MCF 10A (cell line): ENCODE measurements at regions not wholly inside any gene's neighbourhood (a gene's known extent, or its start where the extent isn't known, plus 50 kb on each side); places are given as distances from the start of the nearest gene placed in this dataset.
"Not testable (repeated sequence)": the region's sequence is repeated elsewhere in the genome, so short reads cannot be mapped to it uniquely, and the experiment has no call there.

Experiments used
- BruUV-seq: library from RNA; stranded (reverse); fragments of 400-500 nt; replicated peaks from 2 replicates; lab custom pipeline; 2021; lab: Mats Ljungman, UMichigan
- CTCF ChIA-PET: fragments of 300-600 bp; sonication (Branson Sonifier 250); formaldehyde crosslinking; extraction: SDS; loops from one replicate; lab custom pipeline; 2021; ENCODE audit warnings: antibody characterized with exemption, inconsistent platforms; lab: Yijun Ruan, JAX
- POLR2A ChIA-PET: fragments of 300-600, 350-650 bp; sonication (Branson Sonifier 250); formaldehyde crosslinking; extraction: SDS; loops from one replicate; lab custom pipeline; 2020; ENCODE audit warnings: antibody characterized with exemption, inconsistent platforms; lab: Yijun Ruan, JAX
- DNase-seq: peaks from one replicate; pipeline ENCODE4 v3.0.0-alpha.2; 2018; ENCODE audit not compliant: unreplicated experiment
- H3K27ac Mint-ChIP-seq: one replicate; pipeline ENCODE4 v1.8.0; 2022; ENCODE audit warnings: mild to moderate bottlenecking, low read depth, mixed read lengths; ENCODE audit not compliant: unreplicated experiment
- H3K27me3 Mint-ChIP-seq: one replicate; pipeline ENCODE4 v1.8.0; 2022; ENCODE audit warnings: mixed read lengths; ENCODE audit not compliant: insufficient read depth, unreplicated experiment
- H3K36me3 Mint-ChIP-seq: one replicate; pipeline ENCODE4 v1.8.0; 2022; ENCODE audit warnings: mild to moderate bottlenecking, moderate library complexity, mixed read lengths; ENCODE audit not compliant: insufficient read depth, unreplicated experiment
- H3K4me1 Mint-ChIP-seq: one replicate; pipeline ENCODE4 v1.8.0; 2022; ENCODE audit warnings: mixed read lengths; ENCODE audit not compliant: insufficient read depth, unreplicated experiment
- H3K4me3 Mint-ChIP-seq: one replicate; pipeline ENCODE4 v1.8.0; 2022; ENCODE audit warnings: mild to moderate bottlenecking, moderate library complexity, mixed read lengths; ENCODE audit not compliant: unreplicated experiment
- H3K9me3 Mint-ChIP-seq: one replicate; pipeline ENCODE4 v1.8.0; 2022; ENCODE audit warnings: mixed read lengths; ENCODE audit not compliant: unreplicated experiment
- intact Hi-C: fragments of 100-400 bp; cut with micrococcal nuclease; formaldehyde crosslinking; loops from 2 replicates; pipeline ENCODE4 v1.14.1; 2022
- TF ChIP-seq, protein P1 (sequence below): fragments of 200-600 bp; IDR thresholded peaks from one replicate; pipeline ENCODE4 v1.8.0; 2022; ENCODE audit warnings: antibody characterized with exemption, mild to moderate bottlenecking; ENCODE audit not compliant: unreplicated experiment

GRCh38 chr14:34081101-34081575 lies 130.3 kb upstream of the EGLN3 start:
- no peaks in the 10 kb centered on the region for H3K9me3 Mint-ChIP-seq
- H3K4me3 Mint-ChIP-seq, result no peak overlapping the region
- peaks cover 7% of the 10 kb centered on the region for H3K36me3 Mint-ChIP-seq
- no TSS peak for BruUV-seq
- CTCF ChIA-PET, result interaction anchor here (0.6 to 3.7 kb wide), 6 partner anchors 14 to 217 kb away, joined by 3 to 34 read pairs (median 4); no protein-coding TSS in a partner anchor
- POLR2A ChIA-PET, result interaction anchor here (0.6 to 2.3 kb wide), 4 partner anchors 21 to 275 kb away, joined by 3 to 9 read pairs (median 4); no protein-coding TSS in a partner anchor
- no peak for DNase-seq
- intact Hi-C loops, result no loop called here
- H3K27ac Mint-ChIP-seq, result peak overlapping the region; percentile 5
- H3K27me3 Mint-ChIP-seq, result no peaks in the 10 kb centered on the region
- TF ChIP-seq, protein P1, sequence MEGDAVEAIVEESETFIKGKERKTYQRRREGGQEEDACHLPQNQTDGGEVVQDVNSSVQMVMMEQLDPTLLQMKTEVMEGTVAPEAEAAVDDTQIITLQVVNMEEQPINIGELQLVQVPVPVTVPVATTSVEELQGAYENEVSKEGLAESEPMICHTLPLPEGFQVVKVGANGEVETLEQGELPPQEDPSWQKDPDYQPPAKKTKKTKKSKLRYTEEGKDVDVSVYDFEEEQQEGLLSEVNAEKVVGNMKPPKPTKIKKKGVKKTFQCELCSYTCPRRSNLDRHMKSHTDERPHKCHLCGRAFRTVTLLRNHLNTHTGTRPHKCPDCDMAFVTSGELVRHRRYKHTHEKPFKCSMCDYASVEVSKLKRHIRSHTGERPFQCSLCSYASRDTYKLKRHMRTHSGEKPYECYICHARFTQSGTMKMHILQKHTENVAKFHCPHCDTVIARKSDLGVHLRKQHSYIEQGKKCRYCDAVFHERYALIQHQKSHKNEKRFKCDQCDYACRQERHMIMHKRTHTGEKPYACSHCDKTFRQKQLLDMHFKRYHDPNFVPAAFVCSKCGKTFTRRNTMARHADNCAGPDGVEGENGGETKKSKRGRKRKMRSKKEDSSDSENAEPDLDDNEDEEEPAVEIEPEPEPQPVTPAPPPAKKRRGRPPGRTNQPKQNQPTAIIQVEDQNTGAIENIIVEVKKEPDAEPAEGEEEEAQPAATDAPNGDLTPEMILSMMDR, result no peak
- peaks cover 15% of the 10 kb centered on the region for H3K4me1 Mint-ChIP-seq

DNA sequence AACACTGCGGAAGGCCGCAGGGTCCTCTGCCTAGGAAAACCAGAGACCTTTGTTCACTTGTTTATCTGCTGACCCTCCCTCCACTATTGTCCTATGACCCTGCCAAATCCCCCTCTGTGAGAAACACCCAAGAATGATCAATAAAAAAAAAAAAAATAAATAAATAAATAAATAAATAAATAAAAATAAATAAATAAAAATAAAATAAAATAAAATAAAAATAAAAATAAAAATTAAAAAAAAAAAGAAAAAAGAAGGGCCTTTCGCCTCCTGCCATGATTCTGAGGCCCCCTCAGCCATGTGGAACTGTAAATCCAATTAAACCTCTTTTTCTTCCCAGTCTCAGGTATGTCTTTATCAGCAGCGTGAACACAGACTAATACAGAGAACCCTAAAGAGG lies 128.8 kb upstream of the EGLN3 start:
- H3K4me3 Mint-ChIP-seq, CTCF ChIA-PET, H3K27me3 Mint-ChIP-seq, DNase-seq, BruUV-seq, intact Hi-C loops, H3K9me3 Mint-ChIP-seq, H3K27ac Mint-ChIP-seq, POLR2A ChIA-PET, H3K36me3 Mint-ChIP-seq: not testable (repeated sequence)
- peaks cover 15% of the 10 kb centered on the region for H3K4me1 Mint-ChIP-seq

DNA sequence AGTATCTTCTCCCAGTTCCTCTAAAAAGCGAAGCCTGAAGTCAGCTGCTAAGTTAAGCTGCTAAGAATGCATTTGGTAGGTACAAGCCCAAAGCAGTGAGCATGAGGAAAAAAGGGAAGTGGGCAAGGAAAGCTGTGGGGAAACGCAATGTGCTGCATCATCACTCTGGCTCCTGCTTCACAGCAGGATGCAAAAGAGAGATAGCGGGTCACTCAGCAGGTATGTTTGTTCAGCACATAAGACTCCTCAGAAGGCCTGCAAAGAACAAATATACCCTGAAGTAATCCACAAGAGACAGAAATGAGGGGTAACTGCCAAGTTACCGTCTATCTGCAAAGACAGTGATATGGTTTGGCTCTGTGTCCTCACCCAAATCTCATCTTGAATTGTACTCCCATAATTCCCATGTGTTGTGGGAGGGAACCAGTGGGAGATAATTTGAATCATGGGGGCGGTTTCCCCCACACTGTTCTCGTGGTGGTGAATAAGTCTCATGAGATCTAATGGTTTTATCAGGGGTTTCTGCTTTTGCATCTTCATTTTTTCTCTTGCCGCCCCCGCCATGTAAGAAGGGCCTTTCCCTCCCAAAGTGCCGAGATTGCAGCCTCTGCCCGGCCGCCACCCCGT lies 127.4 kb upstream of the EGLN3 start:
- ChIA-PET CTCF (no interaction called here), POLR2A (no interaction called here)
- Mint-ChIP-seq H3K27ac (no peak overlapping the region), H3K36me3 (no peaks in the 10 kb centered on the region), H3K4me1 (peaks cover 15% of the 10 kb centered on the region), H3K4me3 (no peak overlapping the region), H3K9me3 (no peaks in the 10 kb centered on the region), H3K27me3 (no peaks in the 10 kb centered on the region)
- no TSS peak for BruUV-seq
- intact Hi-C loops, result no loop called here
- TF ChIP-seq, protein P1, result no peak
- no peak for DNase-seq

- BruUV-seq, result no TSS peak
- TF ChIP-seq, protein P1, result no peak
- intact Hi-C loops, result no loop called here
- Mint-ChIP-seq H3K9me3 (peaks cover 8% of the 10 kb centered on the region), H3K27me3 (no peaks in the 10 kb centered on the region), H3K4me3 (no peak overlapping the region), H3K27ac (no peak overlapping the region), H3K4me1 (peaks cover 4% of the 10 kb centered on the region), H3K36me3 (no peaks in the 10 kb centered on the region)
- DNase-seq, result no peak
- POLR2A ChIA-PET, result no interaction called here
- CTCF ChIA-PET, result interaction anchor here (0.6 to 1.8 kb wide), 2 partner anchors 22 to 235 kb away, joined by 3 to 4 read pairs; no protein-coding TSS in a partner anchor
These were observed 125.0 kb upstream of the EGLN3 start for GRCh38 chr14:34075826-34076225.
